Central memory CD4-positive, alpha-beta T cell (primary cell): ENCODE measurements at regions not wholly inside any gene's neighbourhood (a gene's known extent, or its start where the extent isn't known, plus 50 kb on each side); places are given as distances from the start of the nearest gene placed in this dataset.
A peak's percentile ranks its signal among the peaks of the same experiment; 100 is the strongest.

Source experiments
- DNase-seq: peaks from one replicate; pipeline ENCODE4 v3.0.0; 2022

- no peak for DNase-seq
Measured at GRCh38 chr2:136257893-136258292, 139.9 kb upstream of the CXCR4 start.

- DNase-seq, result no peak
Measured at GRCh38 chr2:136255648-136256461, 137.9 kb upstream of the CXCR4 start.

- DNase-seq, result no peak
Measured at GRCh38 chr2:136255127-136255526, 137.2 kb upstream of the CXCR4 start.

GRCh38 chr2:136254681-136255080 lies 136.7 kb upstream of the CXCR4 start:
- DNase-seq, result no peak

GRCh38 chr2:136253288-136254004 lies 135.5 kb upstream of the CXCR4 start:
- DNase-seq, result no peak

- DNase-seq, result no peak
Measured at GRCh38 chr2:136251885-136252585, 134.1 kb upstream of the CXCR4 start.

GRCh38 chr2:136251197-136251884 lies 133.4 kb upstream of the CXCR4 start:
- DNase-seq, result no peak

GRCh38 chr2:136250131-136250530 lies 132.2 kb upstream of the CXCR4 start:
- DNase-seq, result no peak

- DNase-seq, result no peak
Measured at GRCh38 chr2:136248907-136249306, 131.0 kb upstream of the CXCR4 start.

GRCh38 chr2:136248242-136248641 lies 130.3 kb upstream of the CXCR4 start:
- no peak for DNase-seq

GRCh38 chr2:136247204-136247950 lies 129.4 kb upstream of the CXCR4 start:
- no peak for DNase-seq

GRCh38 chr2:136246086-136246669 lies 128.2 kb upstream of the CXCR4 start:
- no peak for DNase-seq

GRCh38 chr2:136245211-136245610 lies 127.3 kb upstream of the CXCR4 start:
- DNase-seq, result no peak

GRCh38 chr2:136244536-136244885 lies 126.6 kb upstream of the CXCR4 start:
- DNase-seq, result no peak

GRCh38 chr2:136243638-136244535 lies 125.9 kb upstream of the CXCR4 start:
- no peak for DNase-seq

GRCh38 chr2:136242687-136243277 lies 124.8 kb upstream of the CXCR4 start:
- peak; percentile 25 for DNase-seq

GRCh38 chr2:136242100-136242499 lies 124.2 kb upstream of the CXCR4 start:
- no peak for DNase-seq

- no peak for DNase-seq
Measured at GRCh38 chr2:136239079-136239685, 121.2 kb upstream of the CXCR4 start.

- peak; percentile 81 for DNase-seq
Measured at GRCh38 chr2:136238286-136239078, 120.5 kb upstream of the CXCR4 start.
